Fibroblast of pulmonary artery (primary cell): ENCODE measurements at regions not wholly inside any gene's neighbourhood (a gene's known extent, or its start where the extent isn't known, plus 50 kb on each side); places are given as distances from the start of the nearest gene placed in this dataset.

Source experiments
- DNase-seq: peaks from one replicate; pipeline ENCODE4 v3.0.0-alpha.2; 2010; ENCODE audit warnings: low read depth
- H3K4me3 ChIP-seq: replicated peaks from 2 replicates; pipeline ENCODE4 v1.5.1; 2011; ENCODE audit warnings: low read depth, mild to moderate bottlenecking, control low read depth, low read length, moderate library complexity
- TF ChIP-seq, protein P1 (sequence below): IDR thresholded peaks from 2 replicates; pipeline ENCODE4 v1.5.1; 2011; ENCODE audit warnings: mild to moderate bottlenecking, control low read depth, low read length, inconsistent platforms; ENCODE audit errors: missing control alignments

GRCh38 chrX:42565739-42566138 lies 212.2 kb downstream of the PPP1R2C start:
- no peak for DNase-seq
- H3K4me3 ChIP-seq, result no peak overlapping the region
- TF ChIP-seq, protein P1, sequence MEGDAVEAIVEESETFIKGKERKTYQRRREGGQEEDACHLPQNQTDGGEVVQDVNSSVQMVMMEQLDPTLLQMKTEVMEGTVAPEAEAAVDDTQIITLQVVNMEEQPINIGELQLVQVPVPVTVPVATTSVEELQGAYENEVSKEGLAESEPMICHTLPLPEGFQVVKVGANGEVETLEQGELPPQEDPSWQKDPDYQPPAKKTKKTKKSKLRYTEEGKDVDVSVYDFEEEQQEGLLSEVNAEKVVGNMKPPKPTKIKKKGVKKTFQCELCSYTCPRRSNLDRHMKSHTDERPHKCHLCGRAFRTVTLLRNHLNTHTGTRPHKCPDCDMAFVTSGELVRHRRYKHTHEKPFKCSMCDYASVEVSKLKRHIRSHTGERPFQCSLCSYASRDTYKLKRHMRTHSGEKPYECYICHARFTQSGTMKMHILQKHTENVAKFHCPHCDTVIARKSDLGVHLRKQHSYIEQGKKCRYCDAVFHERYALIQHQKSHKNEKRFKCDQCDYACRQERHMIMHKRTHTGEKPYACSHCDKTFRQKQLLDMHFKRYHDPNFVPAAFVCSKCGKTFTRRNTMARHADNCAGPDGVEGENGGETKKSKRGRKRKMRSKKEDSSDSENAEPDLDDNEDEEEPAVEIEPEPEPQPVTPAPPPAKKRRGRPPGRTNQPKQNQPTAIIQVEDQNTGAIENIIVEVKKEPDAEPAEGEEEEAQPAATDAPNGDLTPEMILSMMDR, result no peak

DNA sequence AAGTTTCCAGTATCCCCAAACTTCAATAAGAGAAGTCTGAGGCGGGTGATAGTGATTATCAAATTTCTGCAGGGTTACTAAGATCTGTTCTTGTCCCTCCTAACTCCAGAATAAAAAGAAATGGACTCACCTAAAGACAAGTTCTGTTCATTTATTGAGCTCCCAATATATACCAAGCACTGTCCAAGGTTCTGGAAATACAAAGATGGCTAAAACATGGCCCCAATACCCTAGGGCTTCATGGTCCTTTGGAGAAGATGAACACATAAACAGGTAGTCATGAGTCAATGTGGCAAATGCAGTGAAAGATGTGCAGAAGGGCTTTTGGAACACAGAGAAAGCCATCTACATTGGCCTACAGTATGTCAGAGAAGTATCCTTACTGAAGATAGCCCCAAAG lies 231.2 kb downstream of the PPP1R2C start:
- TF ChIP-seq, protein P1, result no peak
- H3K4me3 ChIP-seq, result no peak overlapping the region
- no peak for DNase-seq

DNA sequence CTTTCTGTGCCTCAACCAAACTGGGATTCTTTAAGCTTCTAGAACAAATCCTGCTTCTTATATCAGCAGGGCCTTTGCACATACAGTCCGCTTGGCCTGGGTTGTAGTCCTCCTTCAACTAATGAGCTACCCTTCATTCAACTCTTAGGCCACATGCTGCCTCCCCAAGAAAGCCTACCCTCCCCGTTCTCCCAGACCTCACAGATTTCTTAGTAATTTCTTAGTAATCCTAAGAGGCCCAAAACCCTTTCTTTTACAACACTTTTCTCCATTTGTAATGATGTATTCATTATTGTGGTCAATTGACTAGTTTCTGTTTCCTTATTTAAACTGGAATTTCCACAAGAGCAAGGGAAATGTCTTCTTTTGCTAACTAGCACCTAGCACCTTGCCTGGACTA lies 233.1 kb downstream of the PPP1R2C start:
- TF ChIP-seq, protein P1, result no peak
- no peak for DNase-seq
- H3K4me3 ChIP-seq, result no peak overlapping the region

DNA sequence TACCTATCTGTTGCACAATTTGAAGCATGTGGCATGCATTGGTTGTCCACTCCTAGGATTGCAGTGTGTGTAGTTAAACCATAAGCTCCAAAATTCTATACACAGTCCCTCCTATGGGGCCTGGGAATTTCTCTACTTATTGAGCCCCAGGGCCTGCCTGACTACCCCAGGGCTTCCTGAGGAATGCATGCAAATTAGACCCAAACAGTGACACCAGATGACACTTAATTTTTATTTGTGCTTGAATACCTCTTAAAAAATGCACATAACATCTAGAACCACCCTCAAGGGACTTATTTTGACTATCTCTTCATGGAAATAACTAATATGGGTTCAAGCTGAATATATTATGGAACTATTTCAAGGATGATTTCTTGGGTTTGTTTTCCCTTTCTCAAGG lies 236.4 kb downstream of the PPP1R2C start:
- no peak for DNase-seq
- TF ChIP-seq, protein P1, result no peak
- H3K4me3 ChIP-seq, result no peak overlapping the region

GRCh38 chrX:42540146-42540545 lies 237.8 kb downstream of the PPP1R2C start:
- no peak for DNase-seq
- TF ChIP-seq, protein P1, result no peak
- H3K4me3 ChIP-seq, result no peak overlapping the region

GRCh38 chrX:42538405-42538804 lies 239.6 kb downstream of the PPP1R2C start:
- TF ChIP-seq, protein P1, result no peak
- no peak for DNase-seq

GRCh38 chrX:42536286-42536685 lies 241.7 kb downstream of the PPP1R2C start:
- DNase-seq, result no peak

More at GRCh38 chrX:42538405-42538804, 239.6 kb downstream of the PPP1R2C start:
- H3K4me3 ChIP-seq, result no peak overlapping the region

More at GRCh38 chrX:42536286-42536685, 241.7 kb downstream of the PPP1R2C start:
- TF ChIP-seq, protein P1, result no peak
- H3K4me3 ChIP-seq, result no peak overlapping the region
